Fibroblast of lung (primary cell): ENCODE measurements at regions not wholly inside any gene's neighbourhood (a gene's known extent, or its start where the extent isn't known, plus 50 kb on each side); places are given as distances from the start of the nearest gene placed in this dataset.

Experiments
- CTCF ChIP-seq, 2 donors: IDR thresholded peaks in 1 of 2; conservative IDR thresholded peaks in 1 of 2; 1 replicate in 1 of 2; 2 replicates in 1 of 2; pipeline ENCODE4 v1.5.1; 2011 to 2012; ENCODE audit warnings: low read length in 2 of 2, control low read depth in 1 of 2, inconsistent platforms in 1 of 2, low read depth in 1 of 2, mild to moderate bottlenecking in 1 of 2
- EZH2 ChIP-seq: IDR thresholded peaks from 2 replicates; pipeline ENCODE4 v1.5.1; 2012; ENCODE audit warnings: low read length, control low read depth, mild to moderate bottlenecking; ENCODE audit errors: missing control alignments

- no peak for TF ChIP-seq CTCF (conservative IDR thresholded peaks at IDR 0.05 in 1 of 2, IDR thresholded peaks at IDR 0.05 in 1 of 2; ENCODE audit: low read depth in 1 of 2, low read length in 2 of 2)
- no peak for TF ChIP-seq EZH2
Measured at GRCh38 chr7:13061115-13061514, 373.7 kb downstream of the ARL4A start.
